IMR-90 (cell line): ENCODE measurements at regions not wholly inside any gene's neighbourhood (a gene's known extent, or its start where the extent isn't known, plus 50 kb on each side); places are given as distances from the start of the nearest gene placed in this dataset.

ENCODE experiments used
- ATAC-seq: fragments of 200-7000 bp; cut with Tn5 transposase; 2 replicates; pipeline ENCODE4 v1.9.1; 2020; ENCODE audit warnings: low read depth, mild to moderate bottlenecking, moderate library complexity
- BruUV-seq: library from RNA; stranded (reverse); fragments of 400-500 nt; replicated peaks from 2 replicates; lab custom pipeline; 2021; lab: Mats Ljungman, UMichigan
- CTCF ChIA-PET: fragments of 300-600 bp; formaldehyde crosslinking; extraction: SDS; loops from one replicate; lab custom pipeline; 2021; ENCODE audit warnings: antibody characterized with exemption; lab: Yijun Ruan, JAX
- POLR2A ChIA-PET: fragments of 300-600 bp; sonication (Branson Sonifier 250); formaldehyde crosslinking; loops from one replicate; lab custom pipeline; 2022; ENCODE audit warnings: antibody characterized with exemption; ENCODE audit not compliant: unreplicated experiment; lab: Charles Lee
- DNase-seq: peaks from one replicate; pipeline ENCODE4 v3.0.0; 2013
- H2AFZ ChIP-seq: replicated peaks from 2 replicates; pipeline ENCODE3; 2013; ENCODE audit warnings: low read length, mild to moderate bottlenecking; ENCODE audit not compliant: poor library complexity
- H2AK5ac ChIP-seq: 2 replicates; pipeline ENCODE4 v1.6.1; 2013; ENCODE audit warnings: low read depth, low read length, inconsistent platforms
- H2AK9ac ChIP-seq: replicated peaks from 2 replicates; pipeline ENCODE3; 2013; ENCODE audit warnings: mild to moderate bottlenecking, low read depth, low read length, moderate library complexity; ENCODE audit not compliant: poor library complexity
- H2BK120ac ChIP-seq: 2 replicates; pipeline ENCODE4 v1.6.1; 2013; ENCODE audit warnings: low read depth, low read length, inconsistent platforms
- H2BK15ac ChIP-seq: 3 replicates; pipeline ENCODE4 v1.6.1; 2013; ENCODE audit warnings: low read depth, low read length, inconsistent platforms
- H2BK20ac ChIP-seq: 2 replicates; pipeline ENCODE4 v1.6.1; 2013; ENCODE audit warnings: low read depth, mild to moderate bottlenecking, inconsistent platforms, low read length, moderate library complexity
- H2BK5ac ChIP-seq: 2 replicates; pipeline ENCODE4 v1.6.1; 2013; ENCODE audit warnings: mild to moderate bottlenecking, low read depth, low read length, inconsistent platforms; ENCODE audit not compliant: poor library complexity, severe bottlenecking
- H3K14ac ChIP-seq: replicated peaks from 2 replicates; pipeline ENCODE4 v1.6.1; 2013; ENCODE audit warnings: low read depth, low read length, inconsistent platforms
- H3K18ac ChIP-seq: 2 replicates; pipeline ENCODE4 v1.6.1; 2013; ENCODE audit warnings: low read depth, low read length, control low read depth
- H3K23ac ChIP-seq: 2 replicates; pipeline ENCODE4 v1.6.1; 2013; ENCODE audit warnings: low read depth, low read length, inconsistent platforms
- H3K27ac ChIP-seq: 2 replicates; pipeline ENCODE4 v1.5.1; 2013; ENCODE audit warnings: mild to moderate bottlenecking, control low read depth, low read length; ENCODE audit not compliant: insufficient read depth
- H3K27me3 ChIP-seq: 2 replicates; pipeline ENCODE4 v1.6.1; 2013; ENCODE audit warnings: low read length; ENCODE audit not compliant: control insufficient read depth, insufficient read depth
- H3K36me3 ChIP-seq: 2 replicates; pipeline ENCODE4 v1.6.1; 2013; ENCODE audit warnings: low read length, mixed read lengths; ENCODE audit not compliant: control insufficient read depth, insufficient read depth
- H3K4ac ChIP-seq: 2 replicates; pipeline ENCODE4 v1.6.1; 2013; ENCODE audit warnings: low read depth, low read length, inconsistent platforms
- H3K4me1 ChIP-seq: 2 replicates; pipeline ENCODE4 v1.6.1; 2013; ENCODE audit warnings: low read length, mixed read lengths; ENCODE audit not compliant: control insufficient read depth, insufficient read depth
- H3K4me2 ChIP-seq: 2 replicates; pipeline ENCODE4 v1.6.1; 2013; ENCODE audit warnings: low read depth, mild to moderate bottlenecking, control low read depth, low read length, moderate library complexity
- H3K4me3 ChIP-seq: 2 replicates; pipeline ENCODE4 v1.5.1; 2013; ENCODE audit warnings: low read depth, mild to moderate bottlenecking, control low read depth, low read length, moderate library complexity; ENCODE audit not compliant: insufficient read depth
- H3K56ac ChIP-seq: 2 replicates; pipeline ENCODE4 v1.6.1; 2013; ENCODE audit warnings: low read length, inconsistent platforms; ENCODE audit not compliant: insufficient read depth; ENCODE audit errors: extremely low read depth
- H3K79me1 ChIP-seq, 2 experiments: 2 replicates each; pipeline ENCODE4 v1.6.1; 2013; ENCODE audit warnings: low read length in 2 of 2, inconsistent platforms in 1 of 2, low read depth in 1 of 2
- H3K9ac ChIP-seq: 2 replicates; pipeline ENCODE4 v1.6.1; 2013; ENCODE audit warnings: low read depth, low read length, control low read depth
- H3K9me1 ChIP-seq: 2 replicates; pipeline ENCODE4 v1.6.1; 2013; ENCODE audit warnings: low read length, inconsistent platforms; ENCODE audit not compliant: insufficient read depth
- H3K9me3 ChIP-seq: 2 replicates; pipeline ENCODE4 v1.6.1; 2013; ENCODE audit warnings: low read length; ENCODE audit not compliant: control insufficient read depth, insufficient read depth
- H4K20me1 ChIP-seq: 2 replicates; pipeline ENCODE4 v1.6.1; 2013; ENCODE audit warnings: low read length, inconsistent platforms; ENCODE audit not compliant: insufficient read depth
- H4K5ac ChIP-seq: 2 replicates; pipeline ENCODE4 v1.6.1; 2013; ENCODE audit warnings: mild to moderate bottlenecking, low read depth, low read length, control low read depth
- H4K8ac ChIP-seq, 2 experiments: 2 replicates each; pipeline ENCODE4 v1.6.1; 2013; ENCODE audit warnings: low read depth in 2 of 2, low read length in 2 of 2, control low read depth in 1 of 2, inconsistent platforms in 1 of 2
- H4K91ac ChIP-seq: 2 replicates; pipeline ENCODE4 v1.6.1; 2013; ENCODE audit warnings: low read depth, low read length, inconsistent platforms; ENCODE audit not compliant: insufficient read depth
- CHD1 ChIP-seq: IDR thresholded peaks from 2 replicates; pipeline ENCODE4 v1.6.1; 2012; ENCODE audit warnings: low read depth, low read length, improper control_type of control experiment
- FOS ChIP-seq: fragments of 150-350 bp; IDR thresholded peaks from 2 replicates; pipeline ENCODE4 v1.6.1; 2016; ENCODE audit warnings: low read depth, low read length
- MAFK ChIP-seq: IDR thresholded peaks from 2 replicates; pipeline ENCODE4 v1.6.1; 2012; ENCODE audit warnings: low read depth, low read length, improper control_type of control experiment
- POLR2A ChIP-seq: IDR thresholded peaks from 2 replicates; pipeline ENCODE4 v1.6.1; 2012; ENCODE audit warnings: mild to moderate bottlenecking, low read depth, low read length
- RCOR1 ChIP-seq: IDR thresholded peaks from 2 replicates; pipeline ENCODE4 v1.6.1; 2012; ENCODE audit warnings: mild to moderate bottlenecking, low read length, improper control_type of control experiment; ENCODE audit not compliant: insufficient replicate concordance
- WGBS, 2 experiments: methylation state at CpG; one replicate each; pipeline versions ENCODE4 v1.1.5 to v1.1.7; 2013; ENCODE audit warnings: missing lambda C conversion rate in 2 of 2; ENCODE audit not compliant: insufficient read length in 1 of 2; ENCODE audit errors: extremely low coverage in 2 of 2; 5-methylcytosine and 5-hydroxymethylcytosine counted together
- dilution Hi-C: fragments of 300-500 bp; cut with HindIII; formaldehyde crosslinking; loops from one replicate; pipeline ENCODE4 v1.14.3; 2018; ENCODE audit warnings: low sequenced_read_pairs; ENCODE audit not compliant: unreplicated experiment
- in situ Hi-C: fragments of 300-500 bp; cut with MboI; formaldehyde crosslinking; loops from 3 replicates; pipeline ENCODE4 v1.14.3; 2019; ENCODE audit warnings: low sequenced_read_pairs, inconsistent platforms, mixed read lengths
- intact Hi-C: fragments of 100-400 bp; cut with micrococcal nuclease; formaldehyde crosslinking; loops from 2 replicates; pipeline ENCODE4 v1.10.0; 2022
- TF ChIP-seq, protein P1 (sequence below): fragments of 150-350 bp; IDR thresholded peaks from 2 replicates; pipeline ENCODE4 v1.6.1; 2016; ENCODE audit warnings: low read depth, mild to moderate bottlenecking, low read length, moderate library complexity, borderline replicate concordance

DNA sequence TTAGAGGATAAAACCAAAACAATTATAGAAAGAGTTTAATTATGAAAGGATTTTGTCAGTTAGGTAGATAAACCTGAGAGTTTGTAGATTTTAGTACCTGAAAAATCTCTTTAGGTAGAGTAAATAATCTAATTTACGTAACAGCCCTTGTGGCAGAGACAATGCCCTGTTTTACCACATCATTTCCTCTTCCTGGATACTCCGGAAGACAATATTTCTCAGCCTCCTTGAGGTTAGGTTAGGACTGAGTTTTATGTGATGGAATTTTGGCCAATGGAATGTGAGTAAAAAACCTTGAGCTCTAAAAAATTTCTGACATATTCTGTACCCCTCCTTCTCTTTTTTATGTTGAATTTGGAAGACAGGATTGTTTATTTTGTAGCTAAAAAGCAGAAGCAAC lies 50.7 kb upstream of the TPRG1 start:
- Histone ChIP-seq H2BK15ac (no peak overlapping the region), H2BK20ac (no peak overlapping the region), H3K27me3 (peaks cover 9% of the 10 kb centered on the region), H4K8ac (no peak overlapping the region), H3K18ac (no peak overlapping the region), H2AFZ (no peak overlapping the region), H3K27ac (no peak overlapping the region), H3K9ac (no peak overlapping the region), H4K91ac (no peak overlapping the region), H3K36me3 (no peaks in the 10 kb centered on the region), H3K4ac (no peak overlapping the region), H3K9me1 (no peaks in the 10 kb centered on the region), H3K4me1 (no peaks in the 10 kb centered on the region), H3K56ac (no peak overlapping the region), H4K20me1 (no peaks in the 10 kb centered on the region), H3K4me3 (no peak overlapping the region), H3K14ac (no peak overlapping the region), H3K4me2 (no peak overlapping the region), H4K5ac (no peak overlapping the region), H2AK9ac (no peak overlapping the region), H2AK5ac (no peak overlapping the region), H3K9me3 (no peaks in the 10 kb centered on the region), H2BK120ac (no peak overlapping the region), H3K79me1 (no peaks in the 10 kb centered on the region), H3K23ac (no peak overlapping the region), H2BK5ac (no peak overlapping the region)
- no TSS peak for BruUV-seq
- TF ChIP-seq CHD1 (no peak), MAFK (no peak), FOS (no peak), POLR2A (no peak), RCOR1 (no peak)
- TF ChIP-seq, protein P1, sequence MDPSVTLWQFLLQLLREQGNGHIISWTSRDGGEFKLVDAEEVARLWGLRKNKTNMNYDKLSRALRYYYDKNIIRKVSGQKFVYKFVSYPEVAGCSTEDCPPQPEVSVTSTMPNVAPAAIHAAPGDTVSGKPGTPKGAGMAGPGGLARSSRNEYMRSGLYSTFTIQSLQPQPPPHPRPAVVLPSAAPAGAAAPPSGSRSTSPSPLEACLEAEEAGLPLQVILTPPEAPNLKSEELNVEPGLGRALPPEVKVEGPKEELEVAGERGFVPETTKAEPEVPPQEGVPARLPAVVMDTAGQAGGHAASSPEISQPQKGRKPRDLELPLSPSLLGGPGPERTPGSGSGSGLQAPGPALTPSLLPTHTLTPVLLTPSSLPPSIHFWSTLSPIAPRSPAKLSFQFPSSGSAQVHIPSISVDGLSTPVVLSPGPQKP: no peak
- ATAC-seq (no peak), DNase-seq (no peak)
- intact Hi-C loops (no loop called here), dilution Hi-C loops (no loop called here), in situ Hi-C loops (no loop called here)
- no CpG with 5 or more reads among the region's 2 CpGs for WGBS, 2 experiments
- ChIA-PET POLR2A (no interaction called here), CTCF (no interaction called here)
